SW 1271 (cell line): ENCODE measurements at regions not wholly inside any gene's neighbourhood (a gene's known extent, or its start where the extent isn't known, plus 50 kb on each side); places are given as distances from the start of the nearest gene placed in this dataset.

Experiments
- DNase-seq, 2 experiments: peaks; one replicate each; lab custom pipeline; 2025; lab: John Stamatoyannopoulos, UW

DNA sequence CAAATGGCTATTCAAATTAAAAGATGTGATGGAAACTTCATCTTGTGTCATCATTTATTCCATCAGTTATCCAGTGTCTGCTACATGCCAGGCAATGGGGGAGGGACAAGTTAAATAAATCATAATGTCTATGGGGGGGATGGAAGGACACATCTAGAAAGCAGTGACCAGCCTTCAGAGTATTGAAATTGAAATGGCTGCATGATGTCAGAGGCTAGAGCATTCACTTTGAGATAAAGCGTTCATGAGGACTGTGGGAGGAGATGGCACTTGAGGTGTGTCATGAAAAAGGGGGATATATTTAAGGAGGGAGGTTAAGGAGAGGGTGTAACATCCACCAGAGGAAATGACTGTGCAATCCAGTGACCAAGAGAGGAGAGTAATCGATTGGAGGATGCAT, 50.6 kb downstream of the SLIT2 start:
- DNase-seq = no peak

DNA sequence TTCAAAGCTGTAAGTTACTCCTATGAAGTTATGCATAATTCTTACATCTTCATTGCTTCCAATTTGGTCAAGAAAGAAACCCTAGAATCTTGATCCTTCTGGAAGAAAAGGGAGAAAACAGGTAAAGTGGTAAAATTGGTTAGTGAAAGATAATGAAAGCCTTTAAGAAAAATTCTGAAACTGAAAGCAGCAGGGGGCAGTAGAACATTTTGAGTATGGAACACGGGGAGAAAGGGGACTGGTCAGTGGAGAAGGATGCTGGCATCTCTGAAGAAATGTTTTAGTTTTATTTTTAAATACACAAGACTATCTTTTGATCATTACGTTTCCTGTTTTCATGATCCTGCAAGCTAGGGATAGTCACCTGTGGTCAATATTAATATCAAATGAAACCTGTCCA, 54.3 kb downstream of the SLIT2 start:
- no peak for DNase-seq

DNA sequence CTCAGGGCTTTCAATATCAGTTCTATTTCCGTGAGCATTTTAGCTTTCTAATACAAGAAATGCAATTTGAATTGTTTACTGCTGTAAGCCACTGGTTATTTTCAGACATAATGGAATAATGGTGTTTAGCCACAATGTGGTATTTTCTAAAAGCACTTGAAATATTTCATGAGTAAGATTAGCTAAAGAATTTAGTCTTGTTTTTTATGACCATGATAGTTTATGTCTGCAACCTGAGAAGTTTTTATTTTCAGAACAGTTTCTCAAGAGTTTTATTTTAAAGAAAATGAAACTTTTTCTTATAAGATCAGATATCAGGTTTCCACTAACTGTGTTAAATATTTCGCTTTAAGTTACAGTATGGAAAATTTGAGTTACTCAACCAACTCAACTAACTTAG, 60.2 kb downstream of the SLIT2 start:
- no peak for DNase-seq

DNA sequence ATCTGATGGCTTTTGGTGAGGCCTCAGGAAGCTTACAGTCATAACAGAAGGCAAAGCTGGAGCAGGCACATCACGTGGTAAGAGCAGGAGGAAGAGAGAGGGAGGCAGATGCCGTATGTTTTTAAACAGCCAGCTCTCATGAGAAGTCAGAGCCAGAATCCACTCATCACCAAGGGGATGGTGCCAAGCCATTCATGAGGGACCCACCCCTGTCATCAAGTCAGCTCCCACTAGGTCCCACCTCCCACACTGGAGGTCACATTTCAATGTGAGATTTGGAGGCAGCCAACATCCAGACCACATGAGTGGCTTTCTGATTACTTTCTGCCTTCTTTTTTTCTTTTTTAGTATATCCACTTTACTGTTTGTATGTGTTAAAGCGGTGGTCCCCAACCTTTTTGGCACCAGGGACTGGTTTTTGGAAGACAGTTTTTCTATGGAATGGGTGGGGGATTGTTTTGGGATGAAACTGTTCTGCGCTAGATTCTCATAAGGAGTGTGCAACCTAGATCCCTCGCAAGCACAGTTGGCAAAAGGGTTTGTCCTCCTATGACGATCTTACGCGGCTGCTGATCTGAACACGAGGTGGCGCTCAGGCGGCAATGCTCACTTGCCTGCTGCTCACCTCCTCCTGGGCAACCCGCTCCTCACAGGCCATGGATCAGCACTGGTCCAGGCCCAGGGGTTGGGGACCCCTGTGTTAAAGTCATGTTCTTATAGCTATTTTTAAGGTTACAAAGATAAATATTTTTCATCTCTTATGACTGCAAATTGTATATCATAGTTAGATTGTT, 61.7 kb downstream of the SLIT2 start:
- no peak for DNase-seq

DNA sequence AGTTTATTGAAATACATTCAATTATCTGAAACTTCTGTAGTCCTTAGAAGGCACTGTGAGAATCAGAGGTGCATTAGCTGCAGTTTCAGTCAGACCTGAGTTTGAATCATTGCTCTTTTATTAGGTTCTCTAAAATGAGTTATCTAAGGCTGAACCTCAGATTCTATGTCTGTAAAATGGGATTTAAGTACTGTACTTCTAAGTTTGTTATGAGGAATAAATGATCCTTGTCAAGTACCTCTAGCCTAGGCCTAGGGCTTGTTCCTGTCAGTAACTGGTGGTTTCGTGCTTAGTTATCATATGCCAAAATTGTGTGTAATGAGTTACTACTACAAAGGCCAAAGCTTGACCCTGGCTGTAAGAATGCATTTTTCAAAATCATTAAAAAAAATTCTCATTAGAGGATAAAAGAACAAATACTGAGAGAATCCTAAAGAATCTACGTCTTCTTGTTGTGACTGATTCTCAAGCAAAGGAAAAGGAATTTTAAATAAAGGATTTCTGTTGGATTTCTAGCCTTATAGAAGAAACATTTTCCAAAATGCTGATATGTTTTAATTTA, 65.8 kb downstream of the SLIT2 start:
- no peak for DNase-seq

DNA sequence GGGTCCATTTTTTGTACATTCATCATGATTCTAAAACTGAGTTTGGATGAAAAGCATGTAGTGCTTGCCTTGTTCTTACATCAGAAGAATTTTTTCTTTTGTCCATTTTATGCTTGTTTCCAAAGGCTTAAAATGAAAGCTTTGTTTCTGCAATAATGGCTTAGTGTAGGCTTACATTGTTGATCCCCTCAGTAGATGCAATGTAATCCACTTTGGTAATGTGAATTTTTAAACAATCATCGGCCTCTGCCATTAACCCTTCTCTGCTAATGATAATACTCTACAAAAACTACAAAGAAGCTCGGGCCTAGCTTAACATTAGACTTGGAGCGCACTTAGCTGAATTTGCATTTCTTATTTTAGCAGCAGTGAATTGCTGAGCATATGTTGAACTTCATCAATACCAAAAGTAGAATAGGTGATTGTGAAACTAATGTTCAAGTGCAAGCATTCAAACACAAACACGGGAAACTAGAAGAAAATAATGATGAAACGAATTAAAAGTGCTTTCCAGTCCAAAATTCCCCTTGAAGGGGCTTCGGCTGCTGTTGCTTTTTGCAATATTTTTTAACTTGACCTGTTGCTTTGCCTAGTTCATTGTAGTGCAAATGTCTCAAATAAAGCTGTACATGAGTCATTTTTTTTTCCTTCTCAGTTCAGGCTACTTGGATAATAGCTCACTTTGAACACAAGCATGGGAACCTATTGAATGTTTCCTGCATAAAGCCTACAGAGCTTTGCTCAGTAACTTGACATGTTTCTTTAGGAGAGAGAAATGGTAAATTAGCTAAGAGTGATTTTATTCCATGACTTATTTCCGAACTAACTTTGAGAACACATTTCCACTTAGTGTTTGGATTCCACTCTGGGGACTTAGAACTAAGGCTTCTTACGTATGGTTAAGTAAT, 66.5 kb downstream of the SLIT2 start:
- DNase-seq = no peak

DNA sequence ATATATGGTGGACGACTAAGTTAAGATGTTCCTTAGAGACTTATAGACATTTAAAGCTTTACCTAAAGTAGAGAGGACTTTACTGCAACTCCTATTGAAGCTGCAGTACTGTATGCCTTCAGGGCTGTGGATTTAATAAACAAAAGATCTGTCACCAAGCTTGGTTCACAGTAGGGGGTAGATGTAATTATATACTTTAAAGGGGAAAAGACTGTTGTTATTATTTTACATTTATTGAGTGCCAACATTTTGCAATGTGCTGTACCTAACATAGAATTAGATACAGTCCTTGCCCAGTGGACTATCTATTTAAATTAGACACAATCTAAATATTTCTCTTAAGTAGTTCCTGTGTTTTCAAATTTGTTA, 67.2 kb downstream of the SLIT2 start:
- DNase-seq = no peak

DNA sequence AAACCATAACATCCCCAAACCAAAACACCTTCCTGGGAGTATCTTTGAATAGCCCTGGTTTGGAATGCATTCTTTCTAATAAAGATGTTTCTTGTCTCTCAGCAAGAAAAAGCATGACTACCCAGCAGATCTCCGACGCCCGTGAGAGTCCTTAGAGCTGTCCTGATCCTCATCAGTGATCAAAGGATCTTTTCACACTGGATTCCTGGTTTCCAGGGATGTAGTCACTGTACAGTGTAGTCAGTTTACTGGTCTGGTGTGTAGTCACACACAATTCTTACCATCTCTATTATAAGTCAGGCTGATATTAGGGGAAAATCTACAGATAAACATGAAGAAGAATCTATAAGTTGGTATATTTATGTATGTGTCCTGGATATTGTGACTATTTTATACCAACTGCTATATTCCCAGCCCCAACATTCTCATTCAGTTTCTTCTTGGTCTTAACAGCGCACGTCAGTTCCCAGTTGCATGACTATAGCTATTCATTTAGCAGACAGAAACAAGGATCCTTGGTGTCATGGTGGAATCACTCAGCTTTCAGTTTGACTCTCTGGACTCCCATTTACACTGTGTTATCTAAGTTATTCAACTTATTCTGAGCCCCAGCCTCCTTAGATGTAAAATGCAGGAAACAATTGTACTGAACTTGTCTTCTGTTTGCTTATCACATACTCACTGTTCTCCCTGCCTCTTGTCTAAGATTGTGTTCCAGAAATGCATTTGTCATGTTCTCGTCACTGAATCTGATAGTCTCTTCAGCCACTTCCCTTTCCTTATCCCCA, 68.3 kb downstream of the SLIT2 start:
- no peak for DNase-seq

DNA sequence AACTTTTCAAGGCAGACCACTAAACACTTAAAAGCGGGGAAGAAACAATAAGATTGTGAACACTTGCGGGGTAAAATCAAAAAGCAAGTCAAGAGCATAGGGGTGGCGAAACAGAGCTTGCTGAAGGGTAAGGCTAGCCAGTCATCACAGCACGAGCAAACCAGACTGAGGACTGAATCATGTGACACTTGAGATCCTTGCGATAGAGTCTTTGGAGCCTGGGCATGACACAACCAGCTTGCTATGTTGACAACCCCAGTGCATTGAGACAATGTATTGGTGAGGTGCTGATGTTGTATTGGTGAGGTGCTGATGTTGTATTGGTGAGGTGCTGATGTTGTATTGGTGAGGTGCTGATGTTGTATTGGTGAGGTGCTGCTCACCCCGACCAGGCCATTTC, 72.3 kb downstream of the SLIT2 start:
- no peak for DNase-seq

DNA sequence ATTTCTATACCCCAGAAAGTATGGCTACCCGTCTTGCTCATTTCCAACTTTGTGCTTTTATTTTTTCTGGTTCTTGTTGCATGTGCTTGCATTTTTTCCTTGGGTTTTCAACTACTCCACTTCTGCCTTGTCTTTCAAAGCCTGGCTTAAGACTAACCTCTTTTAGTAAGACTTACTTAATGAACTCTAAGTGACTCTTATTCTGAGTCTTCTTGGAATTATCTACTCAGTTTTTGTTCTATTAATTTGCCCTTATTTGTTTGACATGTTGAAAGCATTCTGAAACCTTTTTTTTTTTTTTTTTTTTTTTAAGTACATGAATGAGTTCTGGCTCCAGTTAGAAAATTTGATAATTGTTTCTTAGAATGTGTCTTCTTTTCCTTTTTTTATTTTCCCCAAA, 74.8 kb downstream of the SLIT2 start:
- no peak for DNase-seq

DNA sequence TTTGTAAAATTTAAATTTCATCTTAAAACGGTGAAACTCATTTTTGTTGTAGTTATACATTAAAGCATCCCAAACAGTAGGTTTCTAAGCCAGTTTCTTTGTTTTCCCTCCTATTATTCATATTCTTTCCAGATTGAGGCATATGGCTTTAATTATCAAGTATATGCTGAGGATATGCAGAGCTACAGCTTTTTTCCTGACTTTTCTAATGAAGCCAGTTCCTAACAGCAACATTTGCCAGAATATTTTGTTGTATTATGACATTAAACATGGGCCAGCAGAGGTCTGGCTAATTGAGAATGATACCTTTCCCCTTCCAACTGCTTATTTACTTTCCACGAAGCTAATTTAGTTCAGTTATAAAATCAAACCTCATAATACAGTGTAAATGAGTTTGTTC, 75.3 kb downstream of the SLIT2 start:
- DNase-seq = no peak

DNA sequence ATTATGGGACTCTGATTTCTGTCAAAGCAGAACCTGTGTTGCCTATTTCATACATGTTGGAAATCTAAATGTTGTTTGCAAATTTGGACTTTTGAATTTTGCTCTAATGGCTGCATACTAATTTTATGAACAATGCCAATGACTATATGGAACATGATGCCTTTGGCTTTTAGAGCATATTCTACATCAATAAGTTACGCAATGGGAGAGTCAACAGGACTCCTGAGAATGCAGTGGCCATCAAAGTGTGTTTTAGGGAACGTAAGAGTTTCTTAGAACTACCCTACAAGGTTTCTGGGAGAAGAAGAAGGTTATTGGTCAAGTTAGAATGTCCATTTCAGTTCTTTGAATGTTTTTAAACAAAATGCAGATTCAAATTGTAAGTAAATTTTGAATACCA, 76.1 kb downstream of the SLIT2 start:
- no peak for DNase-seq

DNA sequence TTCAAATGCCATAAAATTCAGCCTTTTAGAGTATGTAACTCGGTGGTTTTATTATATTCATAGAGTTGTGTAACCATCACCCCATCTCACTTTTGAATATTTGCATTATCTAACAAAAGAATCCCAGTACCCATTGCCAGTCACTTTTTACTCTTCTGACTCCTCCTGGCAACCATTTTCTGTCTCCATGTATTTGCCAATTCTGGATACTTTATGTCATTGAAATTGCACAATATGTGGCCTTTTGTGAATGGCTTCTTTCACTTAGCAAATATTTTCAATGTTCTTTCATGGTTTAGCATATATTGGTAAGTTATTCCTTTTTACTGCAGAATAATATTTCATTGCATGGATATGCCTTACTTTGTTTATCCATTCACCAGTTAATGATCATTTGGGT, 79.9 kb downstream of the SLIT2 start:
- no peak for DNase-seq

DNA sequence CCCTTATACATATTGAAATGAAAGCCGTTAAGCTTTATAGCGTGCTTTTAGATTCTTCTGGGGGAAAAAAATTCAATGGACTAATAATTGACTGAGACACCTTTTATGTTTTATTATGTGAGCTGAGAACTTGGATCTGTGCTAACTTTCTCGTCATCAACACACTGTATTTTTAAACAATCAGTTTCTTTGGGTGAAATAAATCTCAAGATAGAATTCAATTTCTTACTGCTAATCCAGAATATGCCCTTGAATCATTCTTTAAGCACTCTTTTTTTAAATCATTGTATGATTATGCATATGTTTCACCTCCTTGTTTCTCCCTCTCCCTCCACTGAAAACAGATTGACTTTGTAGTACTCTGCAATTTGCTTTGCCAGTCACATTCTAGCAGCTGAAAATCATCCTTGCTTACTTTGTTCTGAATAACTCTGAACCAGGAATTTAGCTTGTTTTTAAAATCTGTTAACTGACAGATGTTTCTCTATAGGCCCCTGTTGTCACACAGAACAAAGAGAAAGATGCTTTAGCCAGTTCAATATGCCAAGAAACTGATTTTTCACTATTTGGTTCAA, 81.5 kb downstream of the SLIT2 start:
- DNase-seq = no peak

DNA sequence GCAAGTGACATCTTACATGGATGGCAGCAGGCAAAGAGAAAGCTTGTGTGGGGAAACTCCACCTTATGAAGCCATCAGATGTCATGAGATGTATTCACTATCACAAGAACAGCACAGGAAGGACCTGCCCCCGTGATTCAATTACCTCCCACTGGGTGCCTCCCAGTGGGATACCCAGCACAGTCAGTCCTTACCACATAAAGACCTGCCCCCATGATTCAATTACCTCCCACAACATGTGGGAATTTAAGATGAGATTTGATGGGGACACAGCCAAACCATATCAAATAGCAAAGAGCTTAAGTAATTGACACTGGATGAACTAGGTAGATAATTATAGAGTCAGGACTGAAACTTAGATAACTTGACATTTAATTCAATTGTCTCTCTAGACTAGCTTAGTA, 85.6 kb downstream of the SLIT2 start:
- no peak for DNase-seq

DNA sequence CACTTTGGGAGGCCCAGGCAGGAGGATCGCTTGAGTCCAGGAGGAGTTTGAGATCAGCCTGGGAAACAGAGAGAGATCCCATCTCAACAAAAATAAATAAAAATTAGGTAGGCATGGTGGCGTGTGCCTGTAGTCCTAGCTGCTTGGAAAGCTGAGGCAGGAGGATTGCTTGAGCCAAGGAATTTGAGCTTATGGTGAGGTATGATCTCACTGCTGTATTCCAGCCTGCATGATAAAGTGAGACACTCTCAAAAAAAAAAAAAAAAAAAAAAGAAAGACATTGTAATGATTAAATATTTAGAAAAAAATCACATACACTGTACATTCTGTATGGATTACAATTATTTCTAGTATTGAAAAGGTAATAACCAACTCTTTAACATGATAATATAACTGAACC, 87.1 kb downstream of the SLIT2 start:
- DNase-seq = no peak

DNA sequence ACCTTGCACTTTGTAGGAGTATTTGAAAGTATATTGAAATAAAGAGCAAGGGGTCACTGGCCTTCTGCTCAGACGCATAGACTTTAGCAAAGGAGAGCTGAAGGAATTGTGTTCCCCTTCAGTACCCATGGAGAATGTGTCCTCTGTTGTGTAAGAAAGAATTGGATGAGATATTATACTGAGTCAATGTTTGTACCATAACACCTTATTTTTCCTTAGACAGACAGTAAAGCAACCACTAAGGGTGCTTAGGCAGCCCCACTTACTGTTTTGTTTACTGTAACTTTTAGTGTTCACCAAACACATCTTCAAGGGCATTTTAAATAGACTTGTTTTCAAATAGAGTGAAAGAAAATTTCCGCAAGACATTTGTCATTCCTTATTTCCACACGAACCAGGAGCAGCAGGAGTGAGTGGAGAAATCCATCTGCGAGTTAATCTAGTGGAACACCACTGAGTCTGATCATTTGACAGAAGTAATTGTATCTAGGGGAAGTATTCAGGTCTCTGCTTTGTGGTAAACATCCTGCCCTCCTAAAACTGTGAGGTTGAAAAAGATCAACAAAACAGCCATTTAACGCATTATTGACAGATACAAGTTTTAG, 89.5 kb downstream of the SLIT2 start:
- DNase-seq = no peak

DNA sequence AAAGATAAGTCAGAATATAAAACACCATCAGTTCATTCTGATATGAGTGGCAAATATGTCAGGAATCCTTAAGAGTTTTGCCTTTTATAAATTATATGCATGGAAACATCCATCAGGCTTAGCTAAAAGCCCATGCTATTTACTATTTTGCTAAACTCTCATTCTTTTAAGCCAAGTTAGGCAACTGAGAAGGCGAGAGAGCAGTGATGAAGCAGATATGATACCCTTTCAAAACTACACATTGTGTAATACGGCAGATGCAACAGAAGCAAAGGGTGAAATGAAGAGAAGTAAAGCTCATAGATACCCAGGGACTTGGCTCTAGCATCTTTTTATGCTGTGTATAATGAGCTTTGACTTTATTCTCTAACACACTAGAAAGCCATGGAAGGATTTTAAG, 95.8 kb downstream of the SLIT2 start:
- no peak for DNase-seq

DNA sequence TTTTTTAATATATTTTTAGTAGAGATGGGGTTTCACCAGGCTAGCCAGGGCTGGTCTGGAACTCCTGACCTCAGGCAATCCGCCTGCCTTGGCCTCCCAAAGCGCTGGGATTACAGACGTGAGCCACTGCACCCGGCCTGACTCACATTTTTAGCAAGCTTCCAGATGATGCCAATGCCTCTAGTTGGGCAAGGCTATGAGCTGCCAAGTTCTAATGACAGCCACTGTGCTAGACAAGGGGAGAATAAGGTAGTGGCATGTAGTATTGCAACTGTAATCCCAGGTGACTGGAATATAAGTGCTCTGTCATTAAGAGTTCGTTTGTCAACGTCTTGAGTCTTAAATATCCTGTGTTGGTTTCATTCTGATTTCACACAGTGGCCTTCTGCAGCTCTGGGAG, 96.7 kb downstream of the SLIT2 start:
- DNase-seq = no peak

DNA sequence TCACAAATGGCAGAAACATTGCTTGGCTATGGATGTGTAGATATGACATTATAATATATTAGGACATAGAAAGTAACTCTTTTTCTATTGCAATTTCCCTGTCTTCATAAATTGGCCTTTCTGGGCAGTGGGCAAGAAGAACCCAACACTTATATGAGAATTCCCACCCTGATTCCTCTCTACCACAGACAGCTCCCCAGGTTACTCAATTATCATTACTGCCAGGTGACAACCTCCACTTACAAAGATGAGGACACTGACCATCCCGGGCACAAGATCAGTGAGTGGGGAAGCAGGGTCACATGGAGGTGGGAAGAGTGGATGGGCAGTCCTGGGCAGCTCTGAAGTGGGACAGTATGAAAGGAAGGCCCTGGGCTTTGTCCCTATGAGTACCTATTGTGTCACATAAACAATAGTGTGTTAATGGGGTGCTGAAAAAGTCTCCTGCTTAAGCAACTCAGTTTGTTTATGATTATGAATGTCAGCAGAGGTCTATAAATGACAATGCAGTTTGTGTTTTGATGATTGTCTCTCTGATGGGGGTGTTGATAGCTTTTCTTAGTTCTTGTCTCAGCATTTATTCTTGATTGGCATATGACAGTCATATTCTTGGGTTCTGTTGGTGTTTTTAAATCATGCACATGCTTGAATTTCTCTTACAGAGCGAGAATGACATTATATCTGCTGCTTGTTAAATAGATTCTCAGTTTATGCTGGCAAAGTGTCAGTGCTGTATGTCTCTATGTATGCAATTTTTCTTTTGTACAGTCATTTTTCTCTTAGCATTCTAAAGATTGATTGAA, 99.9 kb downstream of the SLIT2 start:
- no peak for DNase-seq

DNA sequence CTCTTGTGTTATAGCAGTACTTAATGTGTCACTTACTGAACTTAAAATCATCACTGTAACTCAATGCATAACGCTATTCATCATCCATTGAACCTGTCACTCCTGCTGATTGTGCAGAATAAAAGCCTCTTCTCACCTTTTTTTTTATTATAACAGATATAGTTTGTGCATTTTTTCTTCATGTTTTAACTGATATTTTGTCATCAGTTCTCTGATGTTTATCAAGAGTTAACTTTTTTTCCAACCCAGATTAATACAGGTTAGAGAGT, 100.4 kb downstream of the SLIT2 start:
- no peak for DNase-seq
